A549 (cell line): ENCODE measurements at regions not wholly inside any gene's neighbourhood (a gene's known extent, or its start where the extent isn't known, plus 50 kb on each side); places are given as distances from the start of the nearest gene placed in this dataset.
"Not testable (repeated sequence)": the region's sequence is repeated elsewhere in the genome, so short reads cannot be mapped to it uniquely, and the experiment has no call there.

ENCODE experiments used
- ATAC-seq, 2 experiments: fragments of 200-7000 bp in 1 of 2; fragments of >200 bp in 1 of 2; cut with Nextera tagmentation in 1 of 2; cut with Tn5 transposase in 1 of 2; 3 replicates each; pipeline versions ENCODE4 v1.8.0 to v1.9.1; 2018 to 2020; ENCODE audit warnings: mild to moderate bottlenecking in 1 of 2, moderate library complexity in 1 of 2
- CTCF ChIA-PET: fragments of 300-600 bp; sonication (Branson Sonifier 250); formaldehyde crosslinking; extraction: SDS; loops from one replicate; lab custom pipeline; 2021; ENCODE audit warnings: antibody characterized with exemption, inconsistent platforms; lab: Yijun Ruan, JAX
- POLR2A ChIA-PET: fragments of 350-600 bp; formaldehyde crosslinking; extraction: SDS; loops from one replicate; lab custom pipeline; 2021; ENCODE audit warnings: antibody characterized with exemption, inconsistent platforms; lab: Yijun Ruan, JAX
- DNase-seq, 2 experiments: peaks; one replicate each; pipeline versions ENCODE4 v3.0.0 to v3.0.0-alpha.2; 2011 to 2016; ENCODE audit warnings: low read depth in 1 of 2, low spot score in 1 of 2
- FAIRE-seq: peaks from 2 replicates; lab custom pipeline; 2011; peaks lifted over from hg19 to GRCh38; lab: Jason Lieb, UNC
- H3K27ac ChIP-seq, 2 experiments: fragments of >200 bp; sonication (Bioruptor Twin); formaldehyde crosslinking; 3 replicates each; pipeline ENCODE4 v1.5.1; 2016 to 2017
- H3K4me1 ChIP-seq: fragments of >200 bp; sonication (Bioruptor Twin); formaldehyde crosslinking; 3 replicates; pipeline ENCODE4 v1.6.1; 2016
- H3K4me2 ChIP-seq: fragments of >200 bp; sonication (Bioruptor Twin); formaldehyde crosslinking; 3 replicates; pipeline ENCODE4 v1.6.1; 2016
- H3K4me3 ChIP-seq: fragments of >200 bp; sonication (Bioruptor Twin); formaldehyde crosslinking; 3 replicates; pipeline ENCODE4 v1.5.1; 2016
- H3K9me3 ChIP-seq: fragments of >200 bp; sonication (Bioruptor Twin); formaldehyde crosslinking; 3 replicates; pipeline ENCODE4 v1.6.1; 2016
- BHLHE40 ChIP-seq: IDR thresholded peaks from 2 replicates; pipeline ENCODE4 v1.6.1; 2012; ENCODE audit warnings: low read depth, low read length, inconsistent platforms
- CBX8 ChIP-seq: fragments of 200-600 bp; sonication (generic); IDR thresholded peaks from 2 replicates; pipeline ENCODE4 v1.6.1; 2016
- EHF ChIP-seq: fragments of 250-450 bp; sonication (Bioruptor Pico); IDR thresholded peaks from 2 replicates; pipeline ENCODE4 v1.5.0; 2020; ENCODE audit warnings: mild to moderate bottlenecking
- EHMT2 ChIP-seq: fragments of 200-600 bp; sonication (generic); IDR thresholded peaks from 2 replicates; pipeline ENCODE4 v1.6.1; 2016; ENCODE audit warnings: antibody characterized with exemption, low read depth, mild to moderate bottlenecking, moderate library complexity
- EP300 ChIP-seq, 2 experiments: fragments of >200 bp; sonication (Bioruptor Twin); formaldehyde crosslinking; IDR thresholded peaks; 2 replicates in 1 of 2; 3 replicates in 1 of 2; pipeline ENCODE4 v1.6.1; 2016 to 2017
- ESRRA ChIP-seq: fragments of 150-350 bp; IDR thresholded peaks from 2 replicates; pipeline ENCODE4 v1.6.1; 2014; ENCODE audit warnings: mild to moderate bottlenecking, low read length, borderline replicate concordance
- FOXS1 ChIP-seq: fragments of 250-450 bp; sonication (Bioruptor Pico); IDR thresholded peaks from 2 replicates; pipeline ENCODE4 v1.5.0; 2020; ENCODE audit warnings: mild to moderate bottlenecking, moderate library complexity
- HDAC2 ChIP-seq: fragments of 200-600 bp; sonication (generic); IDR thresholded peaks from 2 replicates; pipeline ENCODE4 v1.6.1; 2016
- HOXA7 ChIP-seq: fragments of 250-450 bp; sonication (Bioruptor Pico); IDR thresholded peaks from 2 replicates; pipeline ENCODE4 v1.5.0; 2020; ENCODE audit warnings: mild to moderate bottlenecking, moderate library complexity
- JUN ChIP-seq, 2 experiments: fragments of >200 bp; sonication (Bioruptor Twin); formaldehyde crosslinking; IDR thresholded peaks; 2 replicates in 1 of 2; 3 replicates in 1 of 2; pipeline ENCODE4 v1.6.1; 2016 to 2017
- JUNB ChIP-seq: fragments of >200 bp; sonication (Bioruptor Twin); formaldehyde crosslinking; IDR thresholded peaks from 2 replicates; pipeline ENCODE4 v1.6.1; 2016
- KDM1A ChIP-seq: fragments of 200-600 bp; sonication (generic); IDR thresholded peaks from 2 replicates; pipeline ENCODE4 v1.6.1; 2016; ENCODE audit warnings: low read depth, mild to moderate bottlenecking
- KDM5A ChIP-seq: fragments of 200-600 bp; sonication (generic); IDR thresholded peaks from 2 replicates; pipeline ENCODE4 v1.6.1; 2016; ENCODE audit warnings: antibody characterized with exemption, mild to moderate bottlenecking
- MAFK ChIP-seq: fragments of 450-650 bp; IDR thresholded peaks from 2 replicates; pipeline ENCODE4 v1.6.1; 2014; ENCODE audit not compliant: partially characterized antibody
- MYC ChIP-seq: IDR thresholded peaks from 2 replicates; pipeline ENCODE4 v1.6.1; 2012; ENCODE audit warnings: mild to moderate bottlenecking, inconsistent platforms, low read length, improper control_type of control experiment, borderline replicate concordance
- NFE2L2 ChIP-seq: fragments of 150-350 bp; conservative IDR thresholded peaks from 2 replicates; pipeline ENCODE4 v1.6.1; 2014; ENCODE audit warnings: low read length
- NPAS2 ChIP-seq: fragments of 250-450 bp; sonication (Bioruptor Pico); IDR thresholded peaks from 2 replicates; pipeline ENCODE4 v1.8.0; 2022; ENCODE audit warnings: mild to moderate bottlenecking, moderate library complexity, borderline replicate concordance
- RFX5 ChIP-seq: fragments of 450-650 bp; IDR thresholded peaks from 2 replicates; pipeline ENCODE4 v1.7.1; 2014; ENCODE audit warnings: antibody characterized with exemption, mild to moderate bottlenecking, moderate library complexity
- TFCP2L1 ChIP-seq: fragments of 250-450 bp; sonication (Bioruptor Pico); IDR thresholded peaks from 2 replicates; pipeline ENCODE4 v1.5.0; 2021; ENCODE audit warnings: mild to moderate bottlenecking
- ZC3H11A ChIP-seq: fragments of 450-650 bp; IDR thresholded peaks from 2 replicates; pipeline ENCODE4 v1.6.1; 2014; ENCODE audit warnings: antibody characterized with exemption, mild to moderate bottlenecking
- WGBS: methylation state at CpG from one replicate; pipeline ENCODE4 v1.1.6; 2017; ENCODE audit errors: missing lambda C conversion rate; 5-methylcytosine and 5-hydroxymethylcytosine counted together
- TF ChIP-seq, protein P1 (sequence below): fragments of >200 bp; sonication (Bioruptor Twin); formaldehyde crosslinking; IDR thresholded peaks from 3 replicates; pipeline ENCODE4 v1.5.1; 2016
- TF ChIP-seq, protein P2 (sequence below): fragments of >200 bp; sonication (Bioruptor Twin); formaldehyde crosslinking; IDR thresholded peaks from 2 replicates; pipeline ENCODE4 v1.6.1; 2016
- TF ChIP-seq, protein P3 (sequence below): fragments of 250-450 bp; sonication (Bioruptor Pico); IDR thresholded peaks from 2 replicates; pipeline ENCODE4 v1.5.0; 2021; ENCODE audit warnings: mild to moderate bottlenecking, moderate library complexity, borderline replicate concordance
- TF ChIP-seq, protein P4 (sequence below): IDR thresholded peaks from 2 replicates; pipeline ENCODE4 v1.6.1; 2012

DNA sequence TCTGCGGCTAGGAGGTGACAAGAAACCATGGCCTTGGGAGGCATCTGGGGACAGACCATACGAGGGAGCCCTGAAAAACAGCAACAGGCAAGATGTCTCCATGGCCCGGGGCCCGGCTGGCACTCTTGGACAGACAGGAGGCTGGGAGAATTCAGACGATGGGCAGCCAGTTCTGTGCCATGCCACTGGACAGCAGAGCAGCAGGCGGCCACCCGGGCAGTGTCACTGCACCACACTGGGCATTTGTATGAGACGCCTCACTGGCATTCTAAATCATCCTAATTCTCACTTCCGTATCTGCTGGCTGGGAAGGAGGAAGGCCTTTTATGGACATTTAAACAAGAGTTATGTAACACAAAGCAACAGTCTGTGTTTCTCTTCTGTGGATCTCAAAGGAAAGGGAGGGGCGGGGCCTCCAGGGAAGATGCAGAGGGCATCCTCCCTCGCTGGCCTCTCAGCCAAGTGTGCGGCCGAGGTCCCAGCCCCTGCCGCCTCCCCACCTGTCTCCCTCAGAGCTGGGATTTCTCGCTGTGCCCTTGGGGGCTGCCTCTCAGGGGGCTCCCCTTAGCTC, 350.3 kb downstream of the SHANK2 start:
- ATAC-seq: no peak
- DNase-seq: no peak
- H3K9me3 ChIP-seq: peaks cover 9% of the 10 kb centered on the region
- no peak overlapping the region for H3K4me2 ChIP-seq
- H3K27ac ChIP-seq: no peak overlapping the region
- ChIA-PET POLR2A (interaction anchor here (0.6 kb wide), 1 partner anchor 551 kb away, joined by 3 read pairs; the partner anchor contains the start of gene NADSYN1), CTCF (no interaction called here)
- no peak for FAIRE-seq
- TF ChIP-seq ZC3H11A (no peak), FOXS1 (CRISPR knock-in tag) (no peak), EHF (CRISPR knock-in tag) (no peak), CBX8 (no peak), KDM1A (no peak), JUN (IDR thresholded peaks at IDR 0.05) (no peak)
- no peaks in the 10 kb centered on the region for H3K4me1 ChIP-seq
- H3K4me3 ChIP-seq: no peak overlapping the region
- WGBS: 87% methylated on average over 15 of the region's 15 CpGs

DNA sequence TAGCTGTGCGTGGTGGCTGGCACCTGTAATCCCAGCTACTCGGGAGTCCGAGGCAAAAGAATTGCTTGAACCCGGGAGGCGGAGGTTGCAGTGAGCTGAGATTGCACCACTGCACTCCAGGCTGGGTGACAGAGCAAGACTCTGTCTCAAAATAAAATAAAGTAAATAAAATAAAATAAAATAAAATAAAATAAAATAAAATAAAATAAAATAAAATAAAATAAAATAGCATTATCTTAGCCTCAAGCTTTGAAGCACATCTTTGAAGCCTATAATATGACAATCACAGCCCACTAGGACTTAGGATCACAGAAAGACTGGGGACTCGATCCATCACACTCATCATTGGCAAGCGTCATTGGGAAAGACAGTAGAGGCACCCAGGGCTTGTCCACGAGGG, 349.1 kb downstream of the SHANK2 start:
- FAIRE-seq, DNase-seq, H3K4me2 ChIP-seq, ATAC-seq, H3K9me3 ChIP-seq, H3K4me3 ChIP-seq, POLR2A ChIA-PET, H3K4me1 ChIP-seq, H3K27ac ChIP-seq: not testable (repeated sequence)
- CTCF ChIA-PET: interaction anchor here (1.5 kb wide), 1 partner anchor 28 kb away, joined by 4 read pairs; no protein-coding TSS in a partner anchor
- 91% methylated on average over 8 of the region's 8 CpGs for WGBS

GRCh38 chr11:70906101-70906500, 346.3 kb downstream of the SHANK2 start:
- Histone ChIP-seq H3K9me3 (no peaks in the 10 kb centered on the region), H3K27ac (no peak overlapping the region), H3K4me2 (no peak overlapping the region), H3K4me1 (no peaks in the 10 kb centered on the region), H3K4me3 (no peak overlapping the region)
- DNase-seq (no peak), FAIRE-seq (no peak), ATAC-seq (no peak)
- TF ChIP-seq EHF (CRISPR knock-in tag): no peak
- TF ChIP-seq MYC: no peak
- TF ChIP-seq ESRRA: no peak
- no peak for TF ChIP-seq JUNB
- TF ChIP-seq NPAS2: no peak
- no peak for TF ChIP-seq MAFK
- TF ChIP-seq KDM5A: no peak
- TF ChIP-seq HDAC2: no peak
- TF ChIP-seq, protein P1, sequence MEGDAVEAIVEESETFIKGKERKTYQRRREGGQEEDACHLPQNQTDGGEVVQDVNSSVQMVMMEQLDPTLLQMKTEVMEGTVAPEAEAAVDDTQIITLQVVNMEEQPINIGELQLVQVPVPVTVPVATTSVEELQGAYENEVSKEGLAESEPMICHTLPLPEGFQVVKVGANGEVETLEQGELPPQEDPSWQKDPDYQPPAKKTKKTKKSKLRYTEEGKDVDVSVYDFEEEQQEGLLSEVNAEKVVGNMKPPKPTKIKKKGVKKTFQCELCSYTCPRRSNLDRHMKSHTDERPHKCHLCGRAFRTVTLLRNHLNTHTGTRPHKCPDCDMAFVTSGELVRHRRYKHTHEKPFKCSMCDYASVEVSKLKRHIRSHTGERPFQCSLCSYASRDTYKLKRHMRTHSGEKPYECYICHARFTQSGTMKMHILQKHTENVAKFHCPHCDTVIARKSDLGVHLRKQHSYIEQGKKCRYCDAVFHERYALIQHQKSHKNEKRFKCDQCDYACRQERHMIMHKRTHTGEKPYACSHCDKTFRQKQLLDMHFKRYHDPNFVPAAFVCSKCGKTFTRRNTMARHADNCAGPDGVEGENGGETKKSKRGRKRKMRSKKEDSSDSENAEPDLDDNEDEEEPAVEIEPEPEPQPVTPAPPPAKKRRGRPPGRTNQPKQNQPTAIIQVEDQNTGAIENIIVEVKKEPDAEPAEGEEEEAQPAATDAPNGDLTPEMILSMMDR: no peak
- TF ChIP-seq, protein P2, sequence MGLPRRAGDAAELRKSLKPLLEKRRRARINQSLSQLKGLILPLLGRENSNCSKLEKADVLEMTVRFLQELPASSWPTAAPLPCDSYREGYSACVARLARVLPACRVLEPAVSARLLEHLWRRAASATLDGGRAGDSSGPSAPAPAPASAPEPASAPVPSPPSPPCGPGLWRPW: no peak
- no peak for TF ChIP-seq TFCP2L1
- 92% methylated on average over 11 of the region's 12 CpGs for WGBS
- POLR2A ChIA-PET: no interaction called here
- CTCF ChIA-PET: interaction anchor here (1.3 to 1.7 kb wide), 2 partner anchors 9 to 15 kb away, joined by 5 to 8 read pairs; no protein-coding TSS in a partner anchor

DNA sequence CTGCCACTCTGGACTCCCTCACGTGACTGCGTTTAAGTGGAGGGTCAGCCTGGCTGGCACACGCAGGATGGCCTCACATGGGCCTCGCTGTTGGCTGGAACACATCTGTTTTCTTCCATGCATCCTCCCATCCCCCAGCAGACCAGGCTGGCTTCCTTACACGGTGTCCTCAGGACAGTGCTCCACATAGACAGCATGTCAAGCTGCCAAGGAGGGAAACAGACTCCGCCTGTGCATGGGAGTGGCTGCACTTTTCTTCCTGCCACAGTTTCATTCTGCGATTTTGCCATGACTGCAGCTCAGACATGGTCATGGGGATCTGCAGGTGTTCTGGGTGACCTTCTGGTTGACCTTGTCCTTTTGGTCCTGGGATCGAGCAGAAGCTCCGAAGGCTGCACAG, 344.2 kb downstream of the SHANK2 start:
- no peak overlapping the region for H3K4me2 ChIP-seq
- no peak for ATAC-seq
- TF ChIP-seq NFE2L2 (no peak), HOXA7 (CRISPR knock-in tag) (no peak), EHF (CRISPR knock-in tag) (no peak), BHLHE40 (no peak), RFX5 (no peak), EHMT2 (no peak), EP300 (IDR thresholded peaks at IDR 0.05) (no peak), MAFK (no peak), NPAS2 (no peak), KDM1A (no peak)
- TF ChIP-seq, protein P2: no peak
- TF ChIP-seq, protein P3, sequence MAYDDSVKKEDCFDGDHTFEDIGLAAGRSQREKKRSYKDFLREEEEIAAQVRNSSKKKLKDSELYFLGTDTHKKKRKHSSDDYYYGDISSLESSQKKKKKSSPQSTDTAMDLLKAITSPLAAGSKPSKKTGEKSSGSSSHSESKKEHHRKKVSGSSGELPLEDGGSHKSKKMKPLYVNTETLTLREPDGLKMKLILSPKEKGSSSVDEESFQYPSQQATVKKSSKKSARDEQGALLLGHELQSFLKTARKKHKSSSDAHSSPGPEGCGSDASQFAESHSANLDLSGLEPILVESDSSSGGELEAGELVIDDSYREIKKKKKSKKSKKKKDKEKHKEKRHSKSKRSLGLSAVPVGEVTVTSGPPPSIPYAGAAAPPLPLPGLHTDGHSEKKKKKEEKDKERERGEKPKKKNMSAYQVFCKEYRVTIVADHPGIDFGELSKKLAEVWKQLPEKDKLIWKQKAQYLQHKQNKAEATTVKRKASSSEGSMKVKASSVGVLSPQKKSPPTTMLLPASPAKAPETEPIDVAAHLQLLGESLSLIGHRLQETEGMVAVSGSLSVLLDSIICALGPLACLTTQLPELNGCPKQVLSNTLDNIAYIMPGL: no peak
- TF ChIP-seq, protein P4, sequence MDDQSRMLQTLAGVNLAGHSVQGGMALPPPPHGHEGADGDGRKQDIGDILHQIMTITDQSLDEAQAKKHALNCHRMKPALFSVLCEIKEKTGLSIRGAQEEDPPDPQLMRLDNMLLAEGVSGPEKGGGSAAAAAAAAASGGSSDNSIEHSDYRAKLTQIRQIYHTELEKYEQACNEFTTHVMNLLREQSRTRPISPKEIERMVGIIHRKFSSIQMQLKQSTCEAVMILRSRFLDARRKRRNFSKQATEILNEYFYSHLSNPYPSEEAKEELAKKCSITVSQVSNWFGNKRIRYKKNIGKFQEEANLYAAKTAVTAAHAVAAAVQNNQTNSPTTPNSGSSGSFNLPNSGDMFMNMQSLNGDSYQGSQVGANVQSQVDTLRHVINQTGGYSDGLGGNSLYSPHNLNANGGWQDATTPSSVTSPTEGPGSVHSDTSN: no peak
- TF ChIP-seq, all 56 proteins: peak for 0
- no peaks in the 10 kb centered on the region for H3K9me3 ChIP-seq
- FAIRE-seq (no peak), DNase-seq (no peak)
- POLR2A ChIA-PET: interaction anchor here (0.6 kb wide), 1 partner anchor 533 kb away, joined by 5 read pairs; no protein-coding TSS in a partner anchor
- H3K27ac ChIP-seq: no peak overlapping the region
- H3K4me3 ChIP-seq: no peak overlapping the region
- CTCF ChIA-PET: no interaction called here
- no peaks in the 10 kb centered on the region for H3K4me1 ChIP-seq
- WGBS: 91% methylated on average over 9 of the region's 9 CpGs
